ENCODE measurements at regions not wholly inside any gene's neighbourhood (a gene's known extent, or its start where the extent isn't known, plus 50 kb on each side); places are given as distances from the start of the nearest gene placed in this dataset.

- Histone ChIP-seq H3K4me3 (no peak overlapping the region), H3K9me3 (peaks cover under 1% of the 10 kb centered on the region), H3K27me3 (no peaks in the 10 kb centered on the region), H3K27ac (no peak overlapping the region), H3K36me3 (no peaks in the 10 kb centered on the region), H3K4me1 (no peaks in the 10 kb centered on the region)
- 53% methylated on average over 3 of the region's 3 CpGs for WGBS
- no peak for DNase-seq (ENCODE audit: low spot score in 2 of 2)
- TF ChIP-seq CTCF (IDR thresholded peaks at IDR 0.05) (no peak), EP300 (IDR thresholded peaks at IDR 0.05) (no peak)
Measured at GRCh38 chr4:12139296-12139695, 710.6 kb upstream of the HS3ST1 start.

- no peak for TF ChIP-seq EP300 (IDR thresholded peaks at IDR 0.05)
- no peak for TF ChIP-seq POLR2A (IDR thresholded peaks at IDR 0.05)
- no peak for TF ChIP-seq CTCF (IDR thresholded peaks at IDR 0.05)
- no peak for TF ChIP-seq POLR2AphosphoS5 (IDR thresholded peaks at IDR 0.05)
- Histone ChIP-seq H3K27ac (no peak overlapping the region), H3K4me3 (no peak overlapping the region), H3K36me3 (no peaks in the 10 kb centered on the region), H3K4me1 (no peaks in the 10 kb centered on the region), H3K9me3 (peaks cover 7% of the 10 kb centered on the region), H3K27me3 (no peaks in the 10 kb centered on the region)
- no peak for DNase-seq (ENCODE audit: low spot score in 2 of 2)
- WGBS: 76% methylated on average over 1 of the region's 1 CpG
Measured at GRCh38 chr4:12138488-12138887, 709.8 kb upstream of the HS3ST1 start.

- H3K4me3 ChIP-seq: no peak overlapping the region
- DNase-seq (ENCODE audit: low spot score in 2 of 2): no peak
- H3K27ac ChIP-seq: no peak overlapping the region
- no peaks in the 10 kb centered on the region for H3K36me3 ChIP-seq
- H3K4me1 ChIP-seq: no peaks in the 10 kb centered on the region
- TF ChIP-seq POLR2AphosphoS5 (IDR thresholded peaks at IDR 0.05) (no peak), EP300 (IDR thresholded peaks at IDR 0.05) (no peak)
- 76% methylated on average over 2 of the region's 2 CpGs for WGBS
- H3K27me3 ChIP-seq: no peaks in the 10 kb centered on the region
- H3K9me3 ChIP-seq: peaks cover 7% of the 10 kb centered on the region
Measured at GRCh38 chr4:12137575-12137974, 708.9 kb upstream of the HS3ST1 start.

- H3K27me3 ChIP-seq: no peaks in the 10 kb centered on the region
Measured at GRCh38 chr4:12126474-12126873, 697.8 kb upstream of the HS3ST1 start.

GRCh38 chr4:12124138-12124537 lies 695.4 kb upstream of the HS3ST1 start:
- Histone ChIP-seq H3K9me3 (no peaks in the 10 kb centered on the region), H3K36me3 (no peaks in the 10 kb centered on the region), H3K4me3 (no peak overlapping the region), H3K27me3 (no peaks in the 10 kb centered on the region), H3K27ac (no peak overlapping the region), H3K4me1 (no peaks in the 10 kb centered on the region)
- no peak for DNase-seq (ENCODE audit: low spot score in 2 of 2)
- TF ChIP-seq POLR2AphosphoS5 (IDR thresholded peaks at IDR 0.05) (no peak), CTCF (IDR thresholded peaks at IDR 0.05) (no peak), EP300 (IDR thresholded peaks at IDR 0.05) (no peak)
- WGBS: 74% methylated on average over 1 of the region's 1 CpG

More at GRCh38 chr4:12126474-12126873, 697.8 kb upstream of the HS3ST1 start:
- H3K4me3 ChIP-seq: no peak overlapping the region
- TF ChIP-seq CTCF (IDR thresholded peaks at IDR 0.05) (no peak), EP300 (IDR thresholded peaks at IDR 0.05) (no peak), POLR2A (IDR thresholded peaks at IDR 0.05) (no peak), POLR2AphosphoS5 (IDR thresholded peaks at IDR 0.05) (no peak)
- DNase-seq (ENCODE audit: low spot score in 2 of 2): no peak
- H3K4me1 ChIP-seq: no peaks in the 10 kb centered on the region
- no peaks in the 10 kb centered on the region for H3K36me3 ChIP-seq
- WGBS: 62% methylated on average over 2 of the region's 2 CpGs
- no peaks in the 10 kb centered on the region for H3K9me3 ChIP-seq
- H3K27ac ChIP-seq: no peak overlapping the region

- Histone ChIP-seq H3K9me3 (no peaks in the 10 kb centered on the region), H3K27ac (no peak overlapping the region), H3K4me3 (no peak overlapping the region), H3K27me3 (no peaks in the 10 kb centered on the region), H3K4me1 (no peaks in the 10 kb centered on the region), H3K36me3 (no peaks in the 10 kb centered on the region)
- DNase-seq (ENCODE audit: low spot score in 2 of 2): no peak
- TF ChIP-seq CTCF (IDR thresholded peaks at IDR 0.05) (no peak), POLR2AphosphoS5 (IDR thresholded peaks at IDR 0.05) (no peak), POLR2A (IDR thresholded peaks at IDR 0.05) (no peak), EP300 (IDR thresholded peaks at IDR 0.05) (no peak)
Measured at GRCh38 chr4:12123707-12124106, 695.0 kb upstream of the HS3ST1 start.
